HG03196 (cell line): ENCODE measurements at regions not wholly inside any gene's neighbourhood (a gene's known extent, or its start where the extent isn't known, plus 50 kb on each side); places are given as distances from the start of the nearest gene placed in this dataset.

Source experiments
- ATAC-seq: cut with Tn5 transposase; IDR thresholded peaks from one replicate; pipeline ENCODE4 v1.9.1; 2021; ENCODE audit not compliant: unreplicated experiment

- no peak for ATAC-seq
These were observed 681.2 kb upstream of the TSPY4 start for GRCh38 chrY:8656101-8656500.

GRCh38 chrY:8656515-8656914, 680.7 kb upstream of the TSPY4 start:
- no peak for ATAC-seq

GRCh38 chrY:8659721-8660120, 677.5 kb upstream of the TSPY4 start:
- no peak for ATAC-seq

GRCh38 chrY:8673896-8674295, 663.4 kb upstream of the TSPY4 start:
- ATAC-seq, result no peak

- no peak for ATAC-seq
These were observed 659.8 kb upstream of the TSPY4 start for GRCh38 chrY:8677336-8677935.

- ATAC-seq, result no peak
These were observed 650.1 kb upstream of the TSPY4 start for GRCh38 chrY:8687154-8687553.

- ATAC-seq, result no peak
These were observed 646.2 kb upstream of the TSPY4 start for GRCh38 chrY:8690901-8691685.

- no peak for ATAC-seq
These were observed 638.7 kb upstream of the TSPY4 start for GRCh38 chrY:8698571-8698970.

GRCh38 chrY:8705636-8706300, 631.5 kb upstream of the TSPY4 start:
- no peak for ATAC-seq

- ATAC-seq, result no peak
These were observed 625.0 kb upstream of the TSPY4 start for GRCh38 chrY:8712296-8712695.

GRCh38 chrY:8715226-8715625, 622.0 kb upstream of the TSPY4 start:
- ATAC-seq, result no peak

GRCh38 chrY:8726616-8727015, 610.6 kb upstream of the TSPY4 start:
- ATAC-seq, result no peak

- ATAC-seq, result no peak
These were observed 607.3 kb upstream of the TSPY4 start for GRCh38 chrY:8729971-8730370.

- ATAC-seq, result no peak
These were observed 595.8 kb upstream of the TSPY4 start for GRCh38 chrY:8741343-8742069.

GRCh38 chrY:8764184-8764583, 573.1 kb upstream of the TSPY4 start:
- no peak for ATAC-seq

GRCh38 chrY:8781184-8781890, 555.9 kb upstream of the TSPY4 start:
- ATAC-seq, result no peak

- no peak for ATAC-seq
These were observed 542.7 kb upstream of the TSPY4 start for GRCh38 chrY:8794561-8794960.

- ATAC-seq, result no peak
These were observed 532.9 kb upstream of the TSPY4 start for GRCh38 chrY:8804317-8804716.

GRCh38 chrY:8807648-8808408, 529.4 kb upstream of the TSPY4 start:
- ATAC-seq, result no peak

GRCh38 chrY:8808611-8809010, 528.7 kb upstream of the TSPY4 start:
- no peak for ATAC-seq
